ENCODE measurements at regions not wholly inside any gene's neighbourhood (a gene's known extent, or its start where the extent isn't known, plus 50 kb on each side); places are given as distances from the start of the nearest gene placed in this dataset.

GRCh38 chr9:13716601-13717321 lies 437.3 kb upstream of the MPDZ start:
- Histone ChIP-seq H3K4me2 (ENCODE audit: low read length) (no peak overlapping the region), H4K20me1 (ENCODE audit: insufficient read depth, low read length) (no peaks in the 10 kb centered on the region), H3K36me3 (ENCODE audit: insufficient read depth, low read length) (no peaks in the 10 kb centered on the region), H3K9me2 (ENCODE audit: insufficient read depth, low read length) (no peaks in the 10 kb centered on the region), H3K4me1 (ENCODE audit: insufficient read depth, low read length, poor library complexity, severe bottlenecking) (no peaks in the 10 kb centered on the region), H3K9me3 (ENCODE audit: low read length) (no peaks in the 10 kb centered on the region), H3K79me2 (ENCODE audit: insufficient read depth, low read depth, low read length) (no peaks in the 10 kb centered on the region), H3K27ac (ENCODE audit: low read depth, low read length, poor library complexity, severe bottlenecking) (no peak overlapping the region), H2AFZ (ENCODE audit: low read length) (no peak overlapping the region), H3K4me3 (ENCODE audit: low read depth, low read length, poor library complexity, severe bottlenecking) (no peak overlapping the region)
- BruUV-seq (replicated peaks): no TSS peak
- intact Hi-C loops (cut with micrococcal nuclease; ENCODE audit: unreplicated experiment): no loop called here
- no peak for DNase-seq (ENCODE audit: low spot score)
- ChIA-PET POLR2A (interaction anchor here (0.5 kb wide), 1 partner anchor 343 kb away, joined by 3 read pairs; no protein-coding TSS in a partner anchor), CTCF (ENCODE audit: unreplicated experiment) (no interaction called here)
- TF ChIP-seq EZH2phosphoT487 (IDR thresholded peaks at IDR 0.05; ENCODE audit: borderline replicate concordance, low read depth, low read length): no peak
- no peak for TF ChIP-seq CTCF (conservative IDR thresholded peaks at IDR 0.05; ENCODE audit: low read length)

- Histone ChIP-seq H3K4me1 (ENCODE audit: insufficient read depth, low read length, poor library complexity, severe bottlenecking) (no peaks in the 10 kb centered on the region), H3K27ac (ENCODE audit: low read depth, low read length, poor library complexity, severe bottlenecking) (no peak overlapping the region), H3K4me3 (ENCODE audit: low read depth, low read length, poor library complexity, severe bottlenecking) (no peak overlapping the region), H3K79me2 (ENCODE audit: insufficient read depth, low read depth, low read length) (no peaks in the 10 kb centered on the region), H3K4me2 (ENCODE audit: low read length) (no peak overlapping the region), H3K9me3 (ENCODE audit: low read length) (no peaks in the 10 kb centered on the region), H2AFZ (ENCODE audit: low read length) (no peak overlapping the region), H3K36me3 (ENCODE audit: insufficient read depth, low read length) (no peaks in the 10 kb centered on the region), H3K9me2 (ENCODE audit: insufficient read depth, low read length) (no peaks in the 10 kb centered on the region), H4K20me1 (ENCODE audit: insufficient read depth, low read length) (no peaks in the 10 kb centered on the region)
- POLR2A ChIA-PET: interaction anchor here (0.5 kb wide), 1 partner anchor 344 kb away, joined by 3 read pairs; no protein-coding TSS in a partner anchor
- CTCF ChIA-PET (ENCODE audit: unreplicated experiment): no interaction called here
- no TSS peak for BruUV-seq (replicated peaks)
- intact Hi-C loops (cut with micrococcal nuclease; ENCODE audit: unreplicated experiment): no loop called here
- TF ChIP-seq EZH2phosphoT487 (IDR thresholded peaks at IDR 0.05; ENCODE audit: borderline replicate concordance, low read depth, low read length): no peak
- no peak for TF ChIP-seq CTCF (conservative IDR thresholded peaks at IDR 0.05; ENCODE audit: low read length)
- DNase-seq (ENCODE audit: low spot score): no peak
These were observed 436.6 kb upstream of the MPDZ start for GRCh38 chr9:13716090-13716489.

DNA sequence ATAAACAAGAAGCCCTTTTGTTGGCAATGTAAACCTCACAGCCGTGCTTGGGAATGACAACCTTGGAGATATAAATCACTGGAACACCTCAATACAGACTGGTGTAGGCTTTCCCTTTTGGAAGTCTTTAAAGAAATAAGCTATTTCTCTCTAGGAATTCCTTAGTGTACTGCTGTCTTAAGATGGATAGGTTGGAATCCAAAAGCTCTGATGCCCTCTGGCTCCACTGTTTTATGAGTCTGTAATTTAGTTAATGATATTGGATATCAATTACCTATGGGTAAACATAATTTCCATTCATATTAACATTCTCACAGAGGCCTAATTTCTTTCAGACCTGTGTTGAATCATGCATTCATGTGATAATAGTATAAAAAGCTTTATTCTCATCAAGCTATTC lies 435.9 kb upstream of the MPDZ start:
- no peak overlapping the region for H3K4me3 ChIP-seq (ENCODE audit: low read depth, low read length, poor library complexity, severe bottlenecking)

More for the DNA sequence above, 435.9 kb upstream of the MPDZ start:
- H3K4me2 ChIP-seq (ENCODE audit: low read length): no peak overlapping the region
- no peaks in the 10 kb centered on the region for H3K79me2 ChIP-seq (ENCODE audit: insufficient read depth, low read depth, low read length)
- H2AFZ ChIP-seq (ENCODE audit: low read length): no peak overlapping the region
- TF ChIP-seq CTCF (conservative IDR thresholded peaks at IDR 0.05; ENCODE audit: low read length): no peak
- TF ChIP-seq EZH2phosphoT487 (IDR thresholded peaks at IDR 0.05; ENCODE audit: borderline replicate concordance, low read depth, low read length): no peak
- H3K36me3 ChIP-seq (ENCODE audit: insufficient read depth, low read length): no peaks in the 10 kb centered on the region
- ChIA-PET CTCF (ENCODE audit: unreplicated experiment) (no interaction called here), POLR2A (no interaction called here)
- no peaks in the 10 kb centered on the region for H3K4me1 ChIP-seq (ENCODE audit: insufficient read depth, low read length, poor library complexity, severe bottlenecking)
- intact Hi-C loops (cut with micrococcal nuclease; ENCODE audit: unreplicated experiment): no loop called here
- no peak for DNase-seq (ENCODE audit: low spot score)
- H3K27ac ChIP-seq (ENCODE audit: low read depth, low read length, poor library complexity, severe bottlenecking): no peak overlapping the region
- no TSS peak for BruUV-seq (replicated peaks)
- no peaks in the 10 kb centered on the region for H3K9me3 ChIP-seq (ENCODE audit: low read length)
- no peaks in the 10 kb centered on the region for H3K9me2 ChIP-seq (ENCODE audit: insufficient read depth, low read length)
- no peaks in the 10 kb centered on the region for H4K20me1 ChIP-seq (ENCODE audit: insufficient read depth, low read length)

Data from OCI-LY7 (cell line).